ENCODE measurements at regions not wholly inside any gene's neighbourhood (a gene's known extent, or its start where the extent isn't known, plus 50 kb on each side); places are given as distances from the start of the nearest gene placed in this dataset.

DNA sequence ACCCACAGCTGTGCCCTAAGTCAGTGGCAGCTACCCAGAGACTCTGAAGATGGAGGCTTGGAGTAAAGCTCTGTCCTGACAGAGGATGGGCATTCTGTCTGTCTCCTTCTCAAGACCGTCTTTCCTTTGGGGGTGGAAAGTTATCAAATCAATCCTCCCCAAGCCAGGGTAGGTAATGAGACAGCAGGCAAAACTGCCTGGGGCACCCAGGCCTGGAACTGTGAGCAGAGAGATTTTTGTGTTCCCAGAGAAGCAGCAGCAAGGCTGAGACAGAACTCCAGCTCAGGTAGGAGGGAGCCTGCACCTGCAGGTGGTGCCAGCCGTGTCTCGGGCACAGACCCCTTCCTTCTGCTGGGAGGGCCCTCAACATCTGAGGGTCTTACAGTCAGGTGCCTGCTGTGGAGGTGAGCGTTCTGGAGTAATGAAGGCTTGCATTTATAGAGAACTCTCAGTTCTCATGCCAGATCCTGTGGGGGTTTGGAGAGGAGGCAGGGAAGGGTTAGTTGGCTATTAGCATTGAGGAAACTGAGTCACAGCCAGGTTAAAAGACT, 95.6 kb downstream of the RIPK4 start:
- no peak for TF ChIP-seq CTCF (IDR thresholded peaks at IDR 0.05)
- DNase-seq (no peak), ATAC-seq (no peak)
- H3K36me3 ChIP-seq (ENCODE audit: low read depth): no peaks in the 10 kb centered on the region
- H3K9me3 ChIP-seq: no peaks in the 10 kb centered on the region
- H3K4me3 ChIP-seq: no peak overlapping the region
- intact Hi-C loops (cut with DNase I, micrococcal nuclease): no loop called here
- H3K4me1 ChIP-seq (ENCODE audit: low read depth): no peaks in the 10 kb centered on the region

GRCh38 chr21:41670056-41670805, 96.6 kb downstream of the RIPK4 start:
- H3K4me1 ChIP-seq (ENCODE audit: low read depth): peaks cover 3% of the 10 kb centered on the region
- DNase-seq: no peak
- no peak for TF ChIP-seq CTCF (IDR thresholded peaks at IDR 0.05)
- H3K9me3 ChIP-seq: no peaks in the 10 kb centered on the region
- no peak overlapping the region for H3K4me3 ChIP-seq
- ATAC-seq: no peak
- no peaks in the 10 kb centered on the region for H3K36me3 ChIP-seq (ENCODE audit: low read depth)
- intact Hi-C loops (cut with DNase I, micrococcal nuclease): no loop called here

- intact Hi-C loops (cut with DNase I, micrococcal nuclease): no loop called here
- Histone ChIP-seq H3K4me3 (no peak overlapping the region), H3K4me1 (ENCODE audit: low read depth) (peaks cover 10% of the 10 kb centered on the region), H3K36me3 (ENCODE audit: low read depth) (no peaks in the 10 kb centered on the region), H3K9me3 (no peaks in the 10 kb centered on the region)
- ATAC-seq (no peak), DNase-seq (no peak)
- no peak for TF ChIP-seq CTCF (IDR thresholded peaks at IDR 0.05)
Measured at GRCh38 chr21:41669533-41669830, 97.4 kb downstream of the RIPK4 start.

DNA sequence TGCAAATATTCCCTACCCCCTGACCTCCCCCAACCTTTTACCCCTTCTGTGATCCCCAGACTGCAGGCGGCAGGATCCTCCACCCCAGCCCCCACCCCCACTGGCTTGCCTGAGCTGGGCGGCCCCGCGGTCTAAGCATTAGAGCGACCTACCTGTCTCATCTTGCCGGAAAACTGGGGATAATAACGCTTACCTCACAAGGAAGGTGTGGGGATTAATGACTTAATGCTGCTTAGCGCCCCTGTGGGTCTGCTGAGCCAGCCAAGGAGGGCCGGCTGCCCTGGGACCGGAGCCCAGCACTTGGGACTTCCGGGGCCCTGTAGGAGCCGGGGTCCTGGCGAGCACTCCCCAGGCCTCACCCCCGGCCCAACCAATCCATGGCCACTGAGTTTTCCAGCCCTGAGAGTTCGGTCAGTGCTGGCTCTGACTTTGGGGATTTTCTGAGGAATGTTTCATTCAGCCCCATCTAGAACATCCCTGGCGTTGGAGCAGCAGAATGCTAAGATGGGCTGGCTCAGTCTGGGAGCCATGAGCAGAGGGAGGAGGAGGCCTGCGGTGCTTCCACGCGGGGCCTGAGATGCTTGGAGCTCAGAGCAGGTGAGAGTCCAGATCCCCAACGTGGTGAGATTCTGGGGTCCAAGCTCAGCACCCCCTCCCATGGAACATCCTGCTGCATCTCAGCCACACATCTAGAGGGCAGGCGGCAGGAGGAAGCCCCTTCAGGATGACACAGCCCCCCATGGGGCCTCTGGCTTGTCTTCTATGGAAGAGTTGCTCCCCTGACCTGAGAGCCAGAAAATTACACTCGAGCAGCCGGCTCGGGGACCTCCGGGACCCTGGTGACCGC, 97.9 kb downstream of the RIPK4 start:
- Histone ChIP-seq H3K36me3 (ENCODE audit: low read depth) (no peaks in the 10 kb centered on the region), H3K4me3 (no peak overlapping the region), H3K9me3 (no peaks in the 10 kb centered on the region), H3K4me1 (ENCODE audit: low read depth) (peaks cover 16% of the 10 kb centered on the region)
- DNase-seq: no peak
- intact Hi-C loops (cut with DNase I, micrococcal nuclease): no loop called here
- no peak for ATAC-seq
- no peak for TF ChIP-seq CTCF (IDR thresholded peaks at IDR 0.05)

GRCh38 chr21:41668051-41668541, 98.8 kb downstream of the RIPK4 start:
- DNase-seq: no peak
- H3K9me3 ChIP-seq: no peaks in the 10 kb centered on the region
- H3K36me3 ChIP-seq (ENCODE audit: low read depth): no peaks in the 10 kb centered on the region
- peaks cover 18% of the 10 kb centered on the region for H3K4me1 ChIP-seq (ENCODE audit: low read depth)
- intact Hi-C loops (cut with DNase I, micrococcal nuclease): no loop called here
- ATAC-seq: no peak
- no peak for TF ChIP-seq CTCF (IDR thresholded peaks at IDR 0.05)
- no peak overlapping the region for H3K4me3 ChIP-seq
